ENCODE measurements at regions not wholly inside any gene's neighbourhood (a gene's known extent, or its start where the extent isn't known, plus 50 kb on each side); places are given as distances from the start of the nearest gene placed in this dataset.

GRCh38 chr5:61657686-61658085 lies 325.6 kb downstream of the ZSWIM6 start:
- WGBS, 2 donors: 47 to 53% methylated on average over 3 of the region's 3 CpGs
- TF ChIP-seq POLR2A (IDR thresholded peaks at IDR 0.05): no peak
- TF ChIP-seq, protein P1, sequence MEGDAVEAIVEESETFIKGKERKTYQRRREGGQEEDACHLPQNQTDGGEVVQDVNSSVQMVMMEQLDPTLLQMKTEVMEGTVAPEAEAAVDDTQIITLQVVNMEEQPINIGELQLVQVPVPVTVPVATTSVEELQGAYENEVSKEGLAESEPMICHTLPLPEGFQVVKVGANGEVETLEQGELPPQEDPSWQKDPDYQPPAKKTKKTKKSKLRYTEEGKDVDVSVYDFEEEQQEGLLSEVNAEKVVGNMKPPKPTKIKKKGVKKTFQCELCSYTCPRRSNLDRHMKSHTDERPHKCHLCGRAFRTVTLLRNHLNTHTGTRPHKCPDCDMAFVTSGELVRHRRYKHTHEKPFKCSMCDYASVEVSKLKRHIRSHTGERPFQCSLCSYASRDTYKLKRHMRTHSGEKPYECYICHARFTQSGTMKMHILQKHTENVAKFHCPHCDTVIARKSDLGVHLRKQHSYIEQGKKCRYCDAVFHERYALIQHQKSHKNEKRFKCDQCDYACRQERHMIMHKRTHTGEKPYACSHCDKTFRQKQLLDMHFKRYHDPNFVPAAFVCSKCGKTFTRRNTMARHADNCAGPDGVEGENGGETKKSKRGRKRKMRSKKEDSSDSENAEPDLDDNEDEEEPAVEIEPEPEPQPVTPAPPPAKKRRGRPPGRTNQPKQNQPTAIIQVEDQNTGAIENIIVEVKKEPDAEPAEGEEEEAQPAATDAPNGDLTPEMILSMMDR (IDR thresholded peaks at IDR 0.05): no peak
- intact Hi-C loops (cut with DNase I; ENCODE audit: low total_unique reads): no loop called here
- no peak for DNase-seq (ENCODE audit: low spot score in 2 of 2)
- no peak overlapping the region for H3K4me3 ChIP-seq (ENCODE audit: low read depth, poor library complexity, severe bottlenecking)

- H3K4me3 ChIP-seq (ENCODE audit: low read depth, poor library complexity, severe bottlenecking): no peak overlapping the region
- peak; percentile 72 to 95 for DNase-seq (ENCODE audit: low spot score in 2 of 2)
- 43 to 46% methylated on average over 9 of the region's 9 CpGs for WGBS, 2 donors
- TF ChIP-seq POLR2A (IDR thresholded peaks at IDR 0.05): no peak
- TF ChIP-seq, protein P1 (IDR thresholded peaks at IDR 0.05): peak in 1 of 3 donors; percentile 73
- intact Hi-C loops (cut with DNase I; ENCODE audit: low total_unique reads): no loop called here
These were observed 326.5 kb downstream of the ZSWIM6 start for GRCh38 chr5:61658592-61659008.

GRCh38 chr5:61659221-61659696 lies 327.2 kb downstream of the ZSWIM6 start:
- TF ChIP-seq POLR2A (IDR thresholded peaks at IDR 0.05): no peak
- TF ChIP-seq, protein P1 (IDR thresholded peaks at IDR 0.05): no peak
- H3K4me3 ChIP-seq (ENCODE audit: low read depth, poor library complexity, severe bottlenecking): no peak overlapping the region
- DNase-seq (ENCODE audit: low spot score in 2 of 2): no peak
- WGBS, 2 donors: 90 to 93% methylated on average over 13 of the region's 13 CpGs
- intact Hi-C loops (cut with DNase I; ENCODE audit: low total_unique reads): no loop called here

GRCh38 chr5:61662670-61663069 lies 330.6 kb downstream of the ZSWIM6 start:
- no peak for DNase-seq (ENCODE audit: low spot score in 2 of 2)
- intact Hi-C loops (cut with DNase I; ENCODE audit: low total_unique reads): no loop called here
- WGBS, 2 donors: 92% methylated on average over 5 of the region's 5 CpGs
- H3K4me3 ChIP-seq (ENCODE audit: low read depth, poor library complexity, severe bottlenecking): no peak overlapping the region
- TF ChIP-seq, protein P1 (IDR thresholded peaks at IDR 0.05): no peak
- TF ChIP-seq POLR2A (IDR thresholded peaks at IDR 0.05): no peak

DNA sequence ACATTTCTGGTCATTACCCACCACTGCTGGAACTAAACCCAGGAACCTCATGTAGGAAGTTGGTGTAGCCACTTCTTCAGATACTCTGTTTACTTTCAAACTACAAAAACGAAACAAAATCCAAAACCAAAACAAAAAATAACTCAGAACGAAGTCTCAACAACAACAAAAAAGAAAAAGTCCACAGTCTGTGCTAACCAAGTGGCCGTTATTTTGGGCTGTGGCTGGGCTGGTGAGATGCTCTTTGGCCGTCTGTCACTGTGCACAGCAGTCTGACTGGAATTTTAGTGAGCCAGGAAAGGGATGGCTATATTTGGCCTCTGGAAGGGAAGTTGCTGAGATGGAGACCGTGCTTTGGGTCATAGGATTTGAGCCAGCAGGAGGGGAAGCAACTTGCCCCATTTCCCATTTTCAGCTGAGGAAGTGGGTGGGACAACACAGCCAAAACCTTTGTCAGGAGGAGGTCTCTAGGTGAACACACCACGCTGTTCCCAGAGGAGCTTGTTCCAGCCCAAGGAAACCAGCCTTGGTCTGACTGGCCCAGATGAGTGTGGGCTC lies 334.1 kb downstream of the ZSWIM6 start:
- WGBS, 2 donors: 59 to 65% methylated on average over 6 of the region's 6 CpGs
- DNase-seq (ENCODE audit: low spot score in 2 of 2): peak in 1 of 2 donors; percentile 21
- TF ChIP-seq POLR2A (IDR thresholded peaks at IDR 0.05): no peak
- TF ChIP-seq, protein P1 (IDR thresholded peaks at IDR 0.05): no peak
- intact Hi-C loops (cut with DNase I; ENCODE audit: low total_unique reads): no loop called here
- no peak overlapping the region for H3K4me3 ChIP-seq (ENCODE audit: low read depth, poor library complexity, severe bottlenecking)

Data from lower leg skin (tissue), 4 donors.